ENCODE measurements at regions not wholly inside any gene's neighbourhood (a gene's known extent, or its start where the extent isn't known, plus 50 kb on each side); places are given as distances from the start of the nearest gene placed in this dataset.

DNA sequence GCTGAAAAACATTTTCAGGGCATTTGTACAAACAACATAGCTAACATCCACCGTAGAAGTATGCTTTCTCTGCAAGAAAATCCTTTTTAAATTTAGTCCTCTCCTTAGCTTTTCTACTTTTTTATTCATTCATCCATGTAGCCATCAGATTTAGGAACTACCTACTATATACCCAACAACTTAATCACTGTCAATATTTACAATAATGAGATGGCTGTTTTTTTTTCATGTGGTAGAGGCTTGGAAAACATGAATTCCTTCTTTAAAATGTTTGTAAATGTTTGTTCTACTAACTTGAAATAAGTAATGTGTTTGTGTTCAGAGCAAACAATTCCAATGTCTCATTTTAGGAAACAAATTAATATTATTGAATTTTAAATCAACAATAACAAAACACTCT is 78.2 kb upstream of the CAV2 start:
- CTCF ChIA-PET = no interaction called here
- no TSS peak for BruUV-seq (replicated peaks)
- POLR2A ChIA-PET = no interaction called here
- TF ChIP-seq NR2F1 (conservative IDR thresholded peaks at IDR 0.05) (no peak), CREB1 (IDR thresholded peaks at IDR 0.05; ENCODE audit: low read depth) (no peak), CREM (IDR thresholded peaks at IDR 0.05; ENCODE audit: low read depth) (no peak), YY1 (IDR thresholded peaks at IDR 0.05; ENCODE audit: low read depth, low read length) (no peak), SMAD5 (IDR thresholded peaks at IDR 0.05; ENCODE audit: low read depth) (no peak), CHD1 (IDR thresholded peaks at IDR 0.05; ENCODE audit: low read depth, low read length) (no peak), ETV6 (conservative IDR thresholded peaks at IDR 0.05 in 1 of 2, IDR thresholded peaks at IDR 0.05 in 1 of 2; ENCODE audit: borderline replicate concordance in 1 of 2, low read depth in 1 of 2) (no peak), ASH2L (IDR thresholded peaks at IDR 0.05; ENCODE audit: borderline replicate concordance, low read depth) (no peak), RFX5 (IDR thresholded peaks at IDR 0.05; ENCODE audit: low read depth, low read length) (no peak)
- TF ChIP-seq, protein P1, sequence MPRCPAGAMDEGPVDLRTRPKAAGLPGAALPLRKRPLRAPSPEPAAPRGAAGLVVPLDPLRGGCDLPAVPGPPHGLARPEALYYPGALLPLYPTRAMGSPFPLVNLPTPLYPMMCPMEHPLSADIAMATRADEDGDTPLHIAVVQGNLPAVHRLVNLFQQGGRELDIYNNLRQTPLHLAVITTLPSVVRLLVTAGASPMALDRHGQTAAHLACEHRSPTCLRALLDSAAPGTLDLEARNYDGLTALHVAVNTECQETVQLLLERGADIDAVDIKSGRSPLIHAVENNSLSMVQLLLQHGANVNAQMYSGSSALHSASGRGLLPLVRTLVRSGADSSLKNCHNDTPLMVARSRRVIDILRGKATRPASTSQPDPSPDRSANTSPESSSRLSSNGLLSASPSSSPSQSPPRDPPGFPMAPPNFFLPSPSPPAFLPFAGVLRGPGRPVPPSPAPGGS (IDR thresholded peaks at IDR 0.05; ENCODE audit: borderline replicate concordance, insufficient read depth, low read depth, low read length, poor library complexity, severe bottlenecking) = no peak
- TF ChIP-seq, protein P2, sequence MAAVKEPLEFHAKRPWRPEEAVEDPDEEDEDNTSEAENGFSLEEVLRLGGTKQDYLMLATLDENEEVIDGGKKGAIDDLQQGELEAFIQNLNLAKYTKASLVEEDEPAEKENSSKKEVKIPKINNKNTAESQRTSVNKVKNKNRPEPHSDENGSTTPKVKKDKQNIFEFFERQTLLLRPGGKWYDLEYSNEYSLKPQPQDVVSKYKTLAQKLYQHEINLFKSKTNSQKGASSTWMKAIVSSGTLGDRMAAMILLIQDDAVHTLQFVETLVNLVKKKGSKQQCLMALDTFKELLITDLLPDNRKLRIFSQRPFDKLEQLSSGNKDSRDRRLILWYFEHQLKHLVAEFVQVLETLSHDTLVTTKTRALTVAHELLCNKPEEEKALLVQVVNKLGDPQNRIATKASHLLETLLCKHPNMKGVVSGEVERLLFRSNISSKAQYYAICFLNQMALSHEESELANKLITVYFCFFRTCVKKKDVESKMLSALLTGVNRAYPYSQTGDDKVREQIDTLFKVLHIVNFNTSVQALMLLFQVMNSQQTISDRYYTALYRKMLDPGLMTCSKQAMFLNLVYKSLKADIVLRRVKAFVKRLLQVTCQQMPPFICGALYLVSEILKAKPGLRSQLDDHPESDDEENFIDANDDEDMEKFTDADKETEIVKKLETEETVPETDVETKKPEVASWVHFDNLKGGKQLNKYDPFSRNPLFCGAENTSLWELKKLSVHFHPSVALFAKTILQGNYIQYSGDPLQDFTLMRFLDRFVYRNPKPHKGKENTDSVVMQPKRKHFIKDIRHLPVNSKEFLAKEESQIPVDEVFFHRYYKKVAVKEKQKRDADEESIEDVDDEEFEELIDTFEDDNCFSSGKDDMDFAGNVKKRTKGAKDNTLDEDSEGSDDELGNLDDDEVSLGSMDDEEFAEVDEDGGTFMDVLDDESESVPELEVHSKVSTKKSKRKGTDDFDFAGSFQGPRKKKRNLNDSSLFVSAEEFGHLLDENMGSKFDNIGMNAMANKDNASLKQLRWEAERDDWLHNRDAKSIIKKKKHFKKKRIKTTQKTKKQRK (IDR thresholded peaks at IDR 0.05; ENCODE audit: low read depth, low read length) = no peak
- TF ChIP-seq, protein P3, sequence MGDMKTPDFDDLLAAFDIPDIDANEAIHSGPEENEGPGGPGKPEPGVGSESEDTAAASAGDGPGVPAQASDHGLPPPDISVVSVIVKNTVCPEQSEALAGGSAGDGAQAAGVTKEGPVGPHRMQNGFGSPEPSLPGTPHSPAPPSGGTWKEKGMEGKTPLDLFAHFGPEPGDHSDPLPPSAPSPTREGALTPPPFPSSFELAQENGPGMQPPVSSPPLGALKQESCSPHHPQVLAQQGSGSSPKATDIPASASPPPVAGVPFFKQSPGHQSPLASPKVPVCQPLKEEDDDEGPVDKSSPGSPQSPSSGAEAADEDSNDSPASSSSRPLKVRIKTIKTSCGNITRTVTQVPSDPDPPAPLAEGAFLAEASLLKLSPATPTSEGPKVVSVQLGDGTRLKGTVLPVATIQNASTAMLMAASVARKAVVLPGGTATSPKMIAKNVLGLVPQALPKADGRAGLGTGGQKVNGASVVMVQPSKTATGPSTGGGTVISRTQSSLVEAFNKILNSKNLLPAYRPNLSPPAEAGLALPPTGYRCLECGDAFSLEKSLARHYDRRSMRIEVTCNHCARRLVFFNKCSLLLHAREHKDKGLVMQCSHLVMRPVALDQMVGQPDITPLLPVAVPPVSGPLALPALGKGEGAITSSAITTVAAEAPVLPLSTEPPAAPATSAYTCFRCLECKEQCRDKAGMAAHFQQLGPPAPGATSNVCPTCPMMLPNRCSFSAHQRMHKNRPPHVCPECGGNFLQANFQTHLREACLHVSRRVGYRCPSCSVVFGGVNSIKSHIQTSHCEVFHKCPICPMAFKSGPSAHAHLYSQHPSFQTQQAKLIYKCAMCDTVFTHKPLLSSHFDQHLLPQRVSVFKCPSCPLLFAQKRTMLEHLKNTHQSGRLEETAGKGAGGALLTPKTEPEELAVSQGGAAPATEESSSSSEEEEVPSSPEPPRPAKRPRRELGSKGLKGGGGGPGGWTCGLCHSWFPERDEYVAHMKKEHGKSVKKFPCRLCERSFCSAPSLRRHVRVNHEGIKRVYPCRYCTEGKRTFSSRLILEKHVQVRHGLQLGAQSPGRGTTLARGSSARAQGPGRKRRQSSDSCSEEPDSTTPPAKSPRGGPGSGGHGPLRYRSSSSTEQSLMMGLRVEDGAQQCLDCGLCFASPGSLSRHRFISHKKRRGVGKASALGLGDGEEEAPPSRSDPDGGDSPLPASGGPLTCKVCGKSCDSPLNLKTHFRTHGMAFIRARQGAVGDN (IDR thresholded peaks at IDR 0.05) = no peak
- TF ChIP-seq, protein P4, sequence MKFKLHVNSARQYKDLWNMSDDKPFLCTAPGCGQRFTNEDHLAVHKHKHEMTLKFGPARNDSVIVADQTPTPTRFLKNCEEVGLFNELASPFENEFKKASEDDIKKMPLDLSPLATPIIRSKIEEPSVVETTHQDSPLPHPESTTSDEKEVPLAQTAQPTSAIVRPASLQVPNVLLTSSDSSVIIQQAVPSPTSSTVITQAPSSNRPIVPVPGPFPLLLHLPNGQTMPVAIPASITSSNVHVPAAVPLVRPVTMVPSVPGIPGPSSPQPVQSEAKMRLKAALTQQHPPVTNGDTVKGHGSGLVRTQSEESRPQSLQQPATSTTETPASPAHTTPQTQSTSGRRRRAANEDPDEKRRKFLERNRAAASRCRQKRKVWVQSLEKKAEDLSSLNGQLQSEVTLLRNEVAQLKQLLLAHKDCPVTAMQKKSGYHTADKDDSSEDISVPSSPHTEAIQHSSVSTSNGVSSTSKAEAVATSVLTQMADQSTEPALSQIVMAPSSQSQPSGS (IDR thresholded peaks at IDR 0.05; ENCODE audit: low read length) = no peak

More for the DNA sequence above, 78.2 kb upstream of the CAV2 start:
- intact Hi-C loops (cut with micrococcal nuclease; ENCODE audit: unreplicated experiment) = no loop called here
- ChIA-PET SMC1A (ENCODE audit: uncharacterized antibody, unreplicated experiment) (no interaction called here), RAD21 (ENCODE audit: unreplicated experiment) (no interaction called here)
- Histone ChIP-seq H3K36me3 (ENCODE audit: control insufficient read depth in 2 of 2, insufficient read depth in 2 of 2, low read length in 1 of 2) (no peaks in the 10 kb centered on the region), H4K20me1 (ENCODE audit: control insufficient read depth, insufficient read depth) (no peaks in the 10 kb centered on the region), H3K4me2 (ENCODE audit: control insufficient read depth, insufficient read depth) (no peak overlapping the region), H3K9me3 (replicated peaks; ENCODE audit: control insufficient read depth, insufficient read depth, low read length) (no peaks in the 10 kb centered on the region), H3K27me3 (replicated peaks in 1 of 2; ENCODE audit: control insufficient read depth in 2 of 2, insufficient read depth in 2 of 2, low read length in 1 of 2) (peaks cover 0 to 3% of the 10 kb centered on the region in 2 experiments; a peak in 1 of 4 replicates), H2AFZ (ENCODE audit: control insufficient read depth, low read depth, low read length) (no peak overlapping the region), H3K4me3 (no peak overlapping the region), H3K79me2 (ENCODE audit: control insufficient read depth, insufficient read depth, low read length) (no peaks in the 10 kb centered on the region), H3K27ac (ENCODE audit: control insufficient read depth, insufficient read depth) (no peak overlapping the region), H3K9ac (ENCODE audit: control insufficient read depth, insufficient read depth, low read length) (no peak overlapping the region), H3K4me1 (ENCODE audit: control insufficient read depth, insufficient read depth, low read length) (no peaks in the 10 kb centered on the region)
- in situ Hi-C loops (cut with MboI) = no loop called here
- ATAC-seq (no peak), FAIRE-seq (no peak), DNase-seq (ENCODE audit: low read depth, low spot score) (no peak)
- 6% methylated on average over 1 of the region's 1 CpG for WGBS (ENCODE audit: insufficient coverage, insufficient replicate concordance, low lambda C conversion rate, missing lambda C conversion rate)
